Lower lobe of right lung (tissue), 2 donors: ENCODE measurements at regions not wholly inside any gene's neighbourhood (a gene's known extent, or its start where the extent isn't known, plus 50 kb on each side); places are given as distances from the start of the nearest gene placed in this dataset.
"Not testable (repeated sequence)": the region's sequence is repeated elsewhere in the genome, so short reads cannot be mapped to it uniquely, and the experiment has no call there.

Experiments used
- ATAC-seq, 2 donors: fragments of 200-7000 bp; cut with Tn5 transposase; one replicate each; pipeline ENCODE4 v1.9.1; 2020 to 2022; ENCODE audit warnings: mild to moderate bottlenecking in 2 of 2, moderate library complexity in 2 of 2
- DNase-seq: peaks from one replicate; pipeline ENCODE4 v3.0.0-alpha.2; 2020
- H3K27ac ChIP-seq: fragments of 200-600 bp; one replicate; pipeline ENCODE4 v1.8.0; 2022
- H3K27me3 ChIP-seq: fragments of 200-600 bp; one replicate; pipeline ENCODE4 v1.8.0; 2022; ENCODE audit warnings: low read depth
- H3K36me3 ChIP-seq: fragments of 200-600 bp; one replicate; pipeline ENCODE4 v1.8.0; 2022; ENCODE audit warnings: mild to moderate bottlenecking
- H3K4me1 ChIP-seq: fragments of 200-600 bp; one replicate; pipeline ENCODE4 v1.8.0; 2022
- H3K4me3 ChIP-seq: fragments of 200-600 bp; one replicate; pipeline ENCODE4 v1.8.0; 2022; ENCODE audit warnings: mild to moderate bottlenecking
- H3K9me3 ChIP-seq: fragments of 200-600 bp; one replicate; pipeline ENCODE4 v1.8.0; 2022
- intact Hi-C: fragments of 100-400 bp; cut with DNase I; formaldehyde crosslinking; loops from one replicate; pipeline ENCODE4 v1.11.0; 2022
- TF ChIP-seq, protein P1 (sequence below): fragments of 200-600 bp; IDR thresholded peaks from one replicate; pipeline ENCODE4 v1.8.0; 2022; ENCODE audit warnings: antibody characterized with exemption, mild to moderate bottlenecking
- donor health status: DM: no; HTN: yes; CAD: no; lungs with severe emphysema.

DNA sequence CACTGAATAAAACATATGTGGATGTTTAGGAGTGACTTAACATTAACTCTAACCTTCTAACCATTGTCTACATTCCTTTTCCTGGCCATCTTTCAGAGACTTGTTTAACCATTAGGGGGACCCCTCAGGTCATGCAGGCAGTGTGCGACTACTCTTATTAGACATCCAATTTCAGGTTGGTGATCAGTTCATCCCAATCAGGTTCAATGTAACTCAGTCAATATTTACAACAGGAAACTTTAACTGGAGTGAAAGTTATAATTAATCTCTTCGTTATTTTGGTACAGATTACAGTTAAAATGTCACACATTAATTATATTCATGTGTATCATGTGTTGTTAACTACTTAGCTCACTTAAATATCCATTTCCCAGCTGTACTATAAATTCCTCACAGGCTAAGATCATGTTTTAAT is 68.8 kb upstream of the RGS1 start:
- TF ChIP-seq, protein P1, sequence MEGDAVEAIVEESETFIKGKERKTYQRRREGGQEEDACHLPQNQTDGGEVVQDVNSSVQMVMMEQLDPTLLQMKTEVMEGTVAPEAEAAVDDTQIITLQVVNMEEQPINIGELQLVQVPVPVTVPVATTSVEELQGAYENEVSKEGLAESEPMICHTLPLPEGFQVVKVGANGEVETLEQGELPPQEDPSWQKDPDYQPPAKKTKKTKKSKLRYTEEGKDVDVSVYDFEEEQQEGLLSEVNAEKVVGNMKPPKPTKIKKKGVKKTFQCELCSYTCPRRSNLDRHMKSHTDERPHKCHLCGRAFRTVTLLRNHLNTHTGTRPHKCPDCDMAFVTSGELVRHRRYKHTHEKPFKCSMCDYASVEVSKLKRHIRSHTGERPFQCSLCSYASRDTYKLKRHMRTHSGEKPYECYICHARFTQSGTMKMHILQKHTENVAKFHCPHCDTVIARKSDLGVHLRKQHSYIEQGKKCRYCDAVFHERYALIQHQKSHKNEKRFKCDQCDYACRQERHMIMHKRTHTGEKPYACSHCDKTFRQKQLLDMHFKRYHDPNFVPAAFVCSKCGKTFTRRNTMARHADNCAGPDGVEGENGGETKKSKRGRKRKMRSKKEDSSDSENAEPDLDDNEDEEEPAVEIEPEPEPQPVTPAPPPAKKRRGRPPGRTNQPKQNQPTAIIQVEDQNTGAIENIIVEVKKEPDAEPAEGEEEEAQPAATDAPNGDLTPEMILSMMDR: peak; percentile 28
- intact Hi-C loops: no loop called here
- no peak overlapping the region for H3K4me3 ChIP-seq
- H3K27me3 ChIP-seq: no peaks in the 10 kb centered on the region
- H3K27ac ChIP-seq: no peak overlapping the region
- H3K9me3 ChIP-seq: no peaks in the 10 kb centered on the region
- no peaks in the 10 kb centered on the region for H3K4me1 ChIP-seq
- no peaks in the 10 kb centered on the region for H3K36me3 ChIP-seq
- DNase-seq (no peak), ATAC-seq (peak in 1 of 2 donors; percentile 50)

DNA sequence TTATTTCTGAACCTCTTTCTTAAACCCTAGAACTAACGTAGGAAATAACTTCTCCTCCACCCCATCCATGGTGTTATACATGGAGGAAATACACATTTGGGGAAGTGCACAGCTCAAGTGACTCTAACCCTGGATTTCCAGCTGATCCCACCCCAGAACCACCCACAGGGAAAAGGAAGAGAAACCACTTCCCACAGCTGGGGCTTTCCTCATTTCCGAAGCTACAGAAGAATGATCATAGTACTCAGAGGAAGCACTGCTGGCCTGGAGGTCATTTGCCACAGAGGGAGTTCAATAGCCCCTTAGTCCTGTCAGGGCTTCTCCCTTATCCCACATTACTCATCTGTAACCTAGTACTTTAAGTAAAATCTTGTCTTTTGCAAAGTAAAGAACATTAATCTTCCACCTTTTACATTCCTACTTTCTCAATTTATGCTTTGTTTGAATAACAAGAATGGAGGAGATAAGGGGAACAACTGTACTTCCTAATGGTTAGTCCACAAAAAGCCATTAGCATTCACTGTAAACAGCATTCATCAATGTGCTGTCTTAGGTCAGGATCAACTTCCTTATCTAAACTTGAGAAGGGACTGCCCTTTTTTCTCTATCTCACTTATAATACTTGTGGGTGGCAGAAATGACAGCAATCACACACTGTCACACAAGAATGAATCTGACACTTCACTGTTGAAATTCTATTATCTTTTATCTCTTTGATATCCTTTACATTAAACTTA is 63.0 kb upstream of the RGS1 start:
- no peak overlapping the region for H3K27ac ChIP-seq
- intact Hi-C loops: no loop called here

DNA sequence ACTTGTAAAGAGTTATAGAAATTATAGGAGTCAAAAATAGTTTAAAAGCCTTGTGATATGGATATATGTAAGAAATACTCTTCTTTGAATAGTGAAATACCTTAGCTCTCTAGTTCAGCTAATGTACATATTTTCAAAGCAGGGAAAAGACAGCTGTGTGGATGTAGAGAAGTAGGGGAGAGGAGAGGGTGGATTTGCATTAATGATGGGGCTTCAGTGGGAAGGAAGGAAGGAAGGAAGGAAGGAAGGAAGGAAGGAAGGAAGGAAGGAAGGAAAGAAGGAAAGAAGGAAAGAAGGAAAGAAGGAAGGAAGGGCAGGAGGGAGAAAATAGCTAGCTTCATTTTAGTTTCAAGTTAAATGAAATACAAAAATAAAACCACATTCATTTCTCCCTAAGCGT is 62.4 kb upstream of the RGS1 start:
- TF ChIP-seq, protein P1: no peak
- intact Hi-C loops: no loop called here
- Histone ChIP-seq H3K9me3 (no peaks in the 10 kb centered on the region), H3K4me1 (no peaks in the 10 kb centered on the region), H3K4me3 (no peak overlapping the region), H3K36me3 (no peaks in the 10 kb centered on the region), H3K27ac (no peak overlapping the region), H3K27me3 (no peaks in the 10 kb centered on the region)
- DNase-seq (no peak), ATAC-seq (no peak)

More for the DNA sequence above, 63.0 kb upstream of the RGS1 start:
- peak; percentile 69 to 70 for ATAC-seq
- TF ChIP-seq, protein P1: no peak
- H3K27me3 ChIP-seq: no peaks in the 10 kb centered on the region
- no peak for DNase-seq
- H3K36me3 ChIP-seq: no peaks in the 10 kb centered on the region
- H3K9me3 ChIP-seq: no peaks in the 10 kb centered on the region
- no peaks in the 10 kb centered on the region for H3K4me1 ChIP-seq
- no peak overlapping the region for H3K4me3 ChIP-seq

DNA sequence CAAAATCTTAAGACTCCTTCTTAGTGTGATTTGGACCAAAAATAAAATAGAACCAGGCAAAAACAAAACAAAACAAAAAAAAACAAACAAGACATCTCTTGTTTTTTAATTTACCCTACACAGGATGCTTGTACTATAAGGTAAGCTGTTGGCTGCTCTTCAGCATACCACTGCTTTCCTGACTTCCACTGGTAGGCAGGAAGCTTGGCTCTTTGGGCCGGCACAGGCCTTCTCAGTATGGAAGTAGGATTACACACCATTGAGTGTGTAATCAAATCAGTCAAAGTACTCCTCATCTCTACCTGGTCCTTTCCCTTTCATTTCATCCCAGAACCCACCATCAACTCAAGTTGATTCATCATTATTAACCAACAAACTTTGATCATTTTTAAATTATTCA is 61.9 kb upstream of the RGS1 start:
- intact Hi-C loops: no loop called here
- DNase-seq: no peak
- H3K27ac ChIP-seq: no peak overlapping the region

DNA sequence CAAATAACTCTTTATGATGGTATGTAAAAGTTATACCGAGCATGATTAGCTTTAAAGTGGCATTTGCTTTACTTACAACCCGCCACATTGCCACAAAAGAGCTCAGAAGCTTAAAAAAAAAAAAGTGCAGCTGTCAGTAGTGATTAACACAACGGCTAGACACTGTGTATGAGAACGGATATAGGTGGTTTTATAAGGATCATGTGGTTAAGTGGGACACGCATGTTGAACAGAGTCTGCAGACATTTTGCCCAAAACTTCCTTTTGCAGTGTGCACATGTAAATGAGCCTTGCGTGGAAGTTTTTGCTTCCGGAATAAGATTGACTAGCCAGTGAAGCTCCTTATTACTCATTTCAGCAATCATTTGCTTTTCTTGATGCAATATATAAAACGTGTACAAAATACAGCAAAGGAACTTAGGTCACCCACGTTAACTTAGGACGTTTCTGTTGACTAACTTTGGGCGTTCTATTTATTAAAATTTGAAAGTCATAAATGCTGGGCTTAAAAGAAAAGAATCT is 58.7 kb upstream of the RGS1 start:
- no peaks in the 10 kb centered on the region for H3K27me3 ChIP-seq
- no peak overlapping the region for H3K4me3 ChIP-seq
- H3K36me3 ChIP-seq: no peaks in the 10 kb centered on the region
- no peaks in the 10 kb centered on the region for H3K4me1 ChIP-seq
- DNase-seq (no peak), ATAC-seq (peak; percentile 87 to 92)
- intact Hi-C loops: no loop called here
- TF ChIP-seq, protein P1: no peak
- no peak overlapping the region for H3K27ac ChIP-seq
- no peaks in the 10 kb centered on the region for H3K9me3 ChIP-seq

More for the DNA sequence above, 61.9 kb upstream of the RGS1 start:
- H3K27me3 ChIP-seq: no peaks in the 10 kb centered on the region
- H3K4me3 ChIP-seq: no peak overlapping the region
- H3K36me3 ChIP-seq: no peaks in the 10 kb centered on the region
- no peak for ATAC-seq
- H3K4me1 ChIP-seq: no peaks in the 10 kb centered on the region
- TF ChIP-seq, protein P1: no peak
- no peaks in the 10 kb centered on the region for H3K9me3 ChIP-seq

DNA sequence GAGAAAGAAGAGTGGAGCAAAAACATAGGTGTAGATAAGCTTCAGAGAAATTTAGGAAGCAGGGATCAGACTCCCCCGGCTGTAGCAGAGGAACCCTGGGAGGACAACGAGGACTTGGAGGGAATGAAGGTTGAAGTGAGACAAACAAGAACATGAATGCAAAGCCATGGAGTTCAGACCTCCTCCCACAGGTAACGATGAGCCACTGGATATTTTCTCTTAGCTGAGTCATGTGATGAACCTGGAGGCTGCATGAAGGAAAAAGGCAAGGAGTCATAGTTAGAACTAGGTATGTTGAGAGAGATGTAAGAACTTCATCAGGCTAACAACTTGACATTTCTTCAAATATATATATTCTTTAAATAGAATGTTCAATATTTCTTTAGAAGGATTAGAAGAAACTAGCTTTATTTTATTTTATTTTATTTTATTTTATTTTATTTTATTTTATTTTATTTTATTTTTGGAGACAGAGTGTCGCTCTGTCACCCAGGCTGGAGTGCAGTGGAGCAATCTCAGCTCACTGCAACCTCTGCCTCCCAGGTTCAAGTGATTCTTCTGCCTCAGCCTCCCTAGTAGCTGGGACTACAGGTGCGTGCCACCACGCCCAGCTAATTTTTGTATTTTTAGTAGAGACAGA is 57.7 kb upstream of the RGS1 start:
- H3K27me3 ChIP-seq, ATAC-seq, H3K4me3 ChIP-seq, intact Hi-C loops, H3K27ac ChIP-seq, DNase-seq, H3K4me1 ChIP-seq, H3K36me3 ChIP-seq, H3K9me3 ChIP-seq: not testable (repeated sequence)
